ENCODE measurements at regions not wholly inside any gene's neighbourhood (a gene's known extent, or its start where the extent isn't known, plus 50 kb on each side); places are given as distances from the start of the nearest gene placed in this dataset.
"Not testable (repeated sequence)": the region's sequence is repeated elsewhere in the genome, so short reads cannot be mapped to it uniquely, and the experiment has no call there.

DNA sequence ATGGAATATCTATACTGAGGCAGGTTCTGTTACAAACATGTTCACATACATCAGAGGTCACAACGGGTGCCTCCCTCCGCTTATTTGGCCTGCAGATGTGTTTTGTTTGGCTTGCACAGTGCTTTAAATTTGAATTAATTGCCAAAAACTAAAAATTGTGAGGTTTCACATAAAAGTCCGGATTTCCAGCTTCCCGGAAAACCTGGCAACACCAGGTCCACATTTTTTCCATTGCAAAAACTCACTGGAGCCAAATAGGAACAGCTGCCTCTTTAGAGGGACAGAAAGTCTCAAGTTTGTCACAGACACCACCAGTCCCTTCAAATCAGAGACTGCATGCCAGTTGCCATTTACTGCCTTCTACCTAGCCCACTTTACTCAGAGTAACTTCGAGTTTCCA is 205.9 kb upstream of the MDFIC2 start:
- no peak for DNase-seq (ENCODE audit: low read depth in 1 of 2, low spot score in 1 of 2)

GRCh38 chr3:70517124-70517890 is 204.9 kb upstream of the MDFIC2 start:
- no peak for DNase-seq (ENCODE audit: low read depth in 1 of 2, low spot score in 1 of 2)

DNA sequence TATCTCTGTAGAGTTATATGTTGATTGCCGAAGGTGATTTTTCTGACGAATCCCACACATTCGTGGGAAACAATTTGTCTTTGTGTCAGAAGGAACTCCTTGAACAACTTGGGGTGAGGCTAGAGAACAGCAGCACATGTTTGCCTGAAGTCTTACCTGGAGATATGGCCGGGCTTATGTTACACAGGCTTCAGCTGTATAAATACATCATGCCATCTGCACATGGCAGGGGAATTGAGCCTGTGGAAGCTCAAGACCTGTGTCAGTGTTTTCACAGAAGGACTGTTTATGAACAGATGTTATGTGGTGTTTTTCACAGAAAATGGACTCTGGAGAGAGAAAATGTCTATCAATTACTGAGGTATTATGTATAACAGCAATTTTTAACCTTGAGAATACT is 203.6 kb upstream of the MDFIC2 start:
- no peak for DNase-seq (ENCODE audit: low read depth in 1 of 2, low spot score in 1 of 2)

DNA sequence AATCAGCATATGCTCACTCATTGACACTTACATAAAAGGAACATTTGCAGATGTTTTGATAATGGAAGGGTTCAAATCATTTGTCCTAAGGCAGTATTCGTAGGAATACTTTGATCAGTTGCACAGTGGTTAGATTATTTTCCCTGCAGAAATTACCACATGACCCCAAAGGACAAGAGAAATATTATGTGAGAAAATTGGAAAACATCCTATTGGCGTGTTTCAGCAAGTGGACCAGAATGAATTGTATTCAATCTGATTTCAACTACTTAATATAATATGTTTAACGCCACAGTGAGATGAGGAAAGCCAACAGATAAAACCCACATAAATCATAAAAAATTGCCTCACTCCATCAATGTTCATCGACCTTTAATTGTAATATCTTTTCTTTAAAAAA is 195.0 kb upstream of the MDFIC2 start:
- no peak for DNase-seq (ENCODE audit: low read depth in 1 of 2, low spot score in 1 of 2)

DNA sequence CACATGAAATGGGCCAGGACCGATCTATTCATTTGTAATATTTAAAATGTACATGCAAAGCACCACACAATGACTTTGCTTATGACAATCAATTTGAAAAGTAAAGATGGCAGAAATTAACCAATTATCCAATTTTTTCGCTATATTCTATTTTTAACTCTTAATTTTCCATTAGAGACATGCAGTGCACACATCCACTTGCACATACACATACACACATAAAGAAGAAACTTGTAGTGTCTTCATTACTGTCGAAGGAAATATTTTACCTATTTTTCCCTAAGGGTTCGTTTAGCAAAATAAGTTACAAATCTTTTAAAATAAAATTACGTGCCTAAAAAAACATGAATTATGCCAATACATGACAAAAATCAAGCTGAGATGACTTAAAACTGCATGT is 194.3 kb upstream of the MDFIC2 start:
- DNase-seq (ENCODE audit: low read depth in 1 of 2, low spot score in 1 of 2): no peak

DNA sequence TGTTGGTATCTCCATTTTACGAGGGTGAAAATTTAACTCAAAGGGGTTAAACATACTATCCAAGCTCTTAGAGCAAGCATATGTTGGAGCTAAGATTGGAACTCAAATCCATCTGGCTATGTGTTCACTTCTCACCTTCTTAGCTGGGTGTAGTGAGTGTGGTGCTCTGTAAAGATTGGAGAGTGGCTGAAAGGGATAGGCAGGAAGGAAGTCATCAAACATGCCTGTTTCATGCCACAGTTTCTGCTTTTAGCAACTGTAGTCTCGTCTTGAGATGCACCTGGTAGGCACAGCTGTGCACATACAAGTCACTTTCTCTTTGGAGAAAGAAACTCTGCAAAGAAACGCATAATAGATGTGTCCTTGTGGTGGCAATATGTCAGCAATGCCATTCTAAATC is 189.1 kb upstream of the MDFIC2 start:
- DNase-seq (ENCODE audit: low read depth in 1 of 2, low spot score in 1 of 2): no peak

- DNase-seq (ENCODE audit: low read depth in 1 of 2, low spot score in 1 of 2): no peak
These were observed 176.4 kb upstream of the MDFIC2 start for GRCh38 chr3:70488816-70489215.

DNA sequence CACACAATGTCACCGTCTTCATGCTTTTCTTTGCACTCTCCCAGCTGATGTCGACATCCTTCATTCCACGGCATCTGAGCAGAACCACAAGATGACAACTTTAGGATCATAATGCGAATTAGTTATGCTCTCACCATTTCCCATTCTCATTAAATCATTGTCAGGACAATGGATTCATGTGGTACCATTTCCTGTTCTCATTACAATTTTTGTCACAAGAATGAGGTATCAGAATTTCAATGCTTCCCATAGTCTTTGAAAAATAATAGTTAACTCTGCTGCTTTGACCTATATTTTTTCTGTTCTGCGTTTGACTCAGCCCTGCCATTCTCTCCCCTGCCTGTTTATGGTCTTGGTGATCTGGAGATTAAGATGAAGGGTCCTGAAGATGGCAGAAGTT is 175.7 kb upstream of the MDFIC2 start:
- no peak for DNase-seq (ENCODE audit: low read depth in 1 of 2, low spot score in 1 of 2)

- no peak for DNase-seq (ENCODE audit: low read depth in 1 of 2, low spot score in 1 of 2)
These were observed 174.1 kb upstream of the MDFIC2 start for GRCh38 chr3:70486414-70487017.

DNA sequence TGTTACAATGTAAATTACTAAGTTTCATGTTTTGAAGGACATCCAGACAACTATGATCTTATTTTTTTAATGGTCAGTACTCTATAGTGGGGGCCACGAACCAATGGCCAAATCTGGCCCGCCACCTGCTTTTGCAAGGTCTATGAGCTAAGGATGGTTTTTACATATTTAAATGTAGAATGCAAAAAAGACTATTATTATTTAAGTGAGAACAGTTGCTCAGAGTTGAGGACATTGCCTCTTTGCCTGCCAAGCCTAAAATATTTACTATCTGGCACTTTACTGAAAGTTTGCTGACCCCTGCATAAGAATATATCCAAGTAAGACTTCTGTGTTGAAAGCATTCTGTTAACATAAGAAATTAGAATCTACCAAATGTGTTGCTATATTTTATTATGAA is 163.7 kb upstream of the MDFIC2 start:
- DNase-seq (ENCODE audit: low read depth in 1 of 2, low spot score in 1 of 2): no peak

DNA sequence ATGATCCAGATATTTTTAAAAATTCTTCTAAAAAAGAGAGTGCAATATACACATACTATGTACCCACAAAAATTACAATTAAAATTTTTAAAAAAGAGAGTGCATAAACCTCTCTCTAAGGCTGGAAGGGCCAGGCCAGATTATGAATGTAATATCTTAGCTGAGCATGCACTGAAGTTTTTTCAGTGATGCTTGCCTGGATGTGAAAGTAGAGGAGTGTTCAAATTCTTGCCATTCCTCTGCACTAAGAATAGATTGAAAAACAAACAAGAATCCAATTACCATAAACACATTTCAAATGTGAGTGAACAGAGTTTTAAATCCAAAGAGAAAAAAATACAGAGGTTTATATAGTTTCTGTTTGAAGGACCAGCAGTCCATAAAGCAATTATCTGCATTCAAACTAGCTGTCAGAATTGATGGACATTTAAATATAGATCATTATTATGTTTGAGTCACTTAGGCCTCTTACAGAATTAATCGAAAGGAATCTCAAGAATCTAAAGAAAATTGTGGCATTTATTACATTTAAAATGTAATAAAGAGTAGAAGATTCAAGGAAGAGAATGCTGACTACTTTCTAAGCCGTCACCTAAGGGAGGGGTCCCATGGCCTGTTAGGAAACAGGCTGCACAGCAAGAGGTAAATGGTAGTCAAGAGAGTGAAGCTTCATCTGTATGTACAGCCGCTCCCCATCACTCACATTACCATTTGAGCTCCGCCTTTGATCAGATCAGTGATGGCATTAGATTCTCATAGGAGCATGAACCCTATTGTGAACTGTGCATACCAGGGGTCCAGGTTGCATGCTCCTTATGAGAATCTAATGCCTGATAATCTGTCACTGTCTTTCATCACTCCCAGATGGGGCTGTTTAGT is 159.3 kb upstream of the MDFIC2 start:
- DNase-seq (ENCODE audit: low read depth in 1 of 2, low spot score in 1 of 2): no peak

- no peak for DNase-seq (ENCODE audit: low read depth in 1 of 2, low spot score in 1 of 2)
These were observed 153.7 kb upstream of the MDFIC2 start for GRCh38 chr3:70466096-70466495.

DNA sequence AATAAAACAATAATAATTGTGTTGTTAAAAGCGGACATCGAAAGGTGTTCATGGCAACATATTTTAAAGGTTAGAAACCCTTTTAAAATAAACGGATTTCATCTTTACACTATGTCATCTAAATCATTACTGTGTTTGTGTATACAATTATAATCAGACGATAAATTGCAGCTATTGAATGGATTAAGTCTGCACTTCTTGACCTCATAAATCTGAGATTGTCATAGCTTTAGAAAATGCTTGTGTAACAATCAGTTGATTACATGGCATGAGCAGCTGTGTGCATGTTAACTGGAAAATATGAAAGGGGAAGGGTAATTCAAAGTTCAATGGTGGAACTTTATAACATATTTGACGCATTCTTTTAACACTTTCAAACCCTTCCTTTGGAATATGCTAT is 152.4 kb upstream of the MDFIC2 start:
- DNase-seq (ENCODE audit: low read depth in 1 of 2, low spot score in 1 of 2): no peak

- DNase-seq (ENCODE audit: low read depth in 1 of 2, low spot score in 1 of 2): no peak
These were observed 152.0 kb upstream of the MDFIC2 start for GRCh38 chr3:70464465-70464864.

DNA sequence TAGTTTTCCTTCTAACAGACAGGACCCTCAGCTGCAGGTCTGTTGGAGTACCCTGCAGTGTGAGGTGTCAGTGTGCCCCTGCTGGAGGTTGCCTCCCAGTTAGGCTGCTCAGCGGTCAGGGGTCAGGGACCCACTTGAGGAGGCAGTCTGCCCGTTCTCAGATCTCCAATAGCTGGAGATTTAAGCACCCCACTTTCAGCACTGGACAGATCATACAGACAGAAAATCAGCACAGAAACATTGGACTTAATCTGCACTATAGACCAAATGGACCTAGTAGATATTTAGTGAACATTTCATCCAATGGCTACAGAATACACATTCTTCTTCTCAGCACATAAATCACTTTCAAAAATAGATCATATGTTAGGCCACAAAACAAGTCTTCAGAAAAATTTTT is 137.8 kb upstream of the MDFIC2 start:
- DNase-seq (ENCODE audit: low read depth in 1 of 2, low spot score in 1 of 2): not testable (repeated sequence)

GRCh38 chr3:70435422-70435821 is 123.0 kb upstream of the MDFIC2 start:
- not testable (repeated sequence) for DNase-seq (ENCODE audit: low read depth in 1 of 2, low spot score in 1 of 2)

DNA sequence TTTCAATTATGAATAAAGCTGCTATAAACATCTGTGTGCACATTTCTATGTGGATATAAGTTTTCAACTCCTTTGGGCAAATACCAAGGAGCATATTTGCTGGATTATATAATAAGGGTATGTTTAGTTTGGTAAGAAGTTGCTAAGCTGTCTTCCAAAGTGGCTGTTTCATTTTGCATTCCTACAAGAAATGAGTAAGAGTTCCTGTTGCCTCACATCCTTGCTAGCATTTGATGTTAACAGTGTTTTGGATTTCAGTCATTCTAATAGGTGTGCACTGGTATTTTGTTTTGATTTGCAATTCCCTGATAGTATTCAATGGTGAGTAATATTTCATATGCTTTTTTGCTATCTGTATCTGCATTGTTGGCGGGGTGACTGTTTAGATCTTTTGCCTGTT is 120.7 kb upstream of the MDFIC2 start:
- DNase-seq (ENCODE audit: low read depth in 1 of 2, low spot score in 1 of 2): no peak

DNA sequence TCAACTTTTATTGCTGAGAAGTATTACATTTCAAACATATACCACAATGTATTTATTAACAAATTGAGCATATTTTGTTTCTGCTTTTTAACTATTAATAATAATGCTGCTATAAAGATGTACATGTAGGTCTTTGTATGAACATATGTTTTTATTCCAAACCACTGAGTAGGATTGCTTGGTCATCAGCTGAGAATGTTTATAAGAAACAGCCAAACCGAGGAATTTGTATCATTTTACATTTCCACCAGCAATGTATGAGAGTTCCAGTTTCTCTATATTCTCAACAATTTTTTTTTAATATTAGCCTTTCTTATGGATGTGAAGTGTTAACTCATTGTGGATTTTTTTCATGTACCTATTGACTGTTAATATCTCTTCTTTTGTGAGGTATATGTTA is 119.5 kb upstream of the MDFIC2 start:
- no peak for DNase-seq (ENCODE audit: low read depth in 1 of 2, low spot score in 1 of 2)

DNA sequence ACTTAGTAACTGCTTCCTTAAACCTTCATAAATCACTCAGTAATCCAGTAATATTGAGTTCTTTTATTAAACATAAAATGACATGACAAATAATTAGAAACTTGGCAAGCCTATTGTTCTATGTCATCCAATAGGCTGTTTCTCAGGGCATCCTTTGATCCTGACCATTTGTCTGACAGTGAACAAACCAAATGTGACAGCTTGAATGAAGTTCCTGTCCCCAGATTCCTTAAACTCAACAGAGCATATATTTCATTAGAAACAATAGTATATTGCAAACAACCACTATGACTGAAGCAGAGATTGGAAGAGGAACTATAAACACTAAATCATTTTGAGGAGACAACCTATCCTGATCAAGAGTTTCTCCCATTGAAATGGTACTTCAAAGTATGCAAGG is 113.6 kb upstream of the MDFIC2 start:
- no peak for DNase-seq (ENCODE audit: low read depth in 1 of 2, low spot score in 1 of 2)

GRCh38 chr3:70421506-70421905 is 109.1 kb upstream of the MDFIC2 start:
- DNase-seq (ENCODE audit: low read depth in 1 of 2, low spot score in 1 of 2): no peak

- no peak for DNase-seq (ENCODE audit: low read depth in 1 of 2, low spot score in 1 of 2)
These were observed 96.6 kb upstream of the MDFIC2 start for GRCh38 chr3:70409018-70409417.

DNA sequence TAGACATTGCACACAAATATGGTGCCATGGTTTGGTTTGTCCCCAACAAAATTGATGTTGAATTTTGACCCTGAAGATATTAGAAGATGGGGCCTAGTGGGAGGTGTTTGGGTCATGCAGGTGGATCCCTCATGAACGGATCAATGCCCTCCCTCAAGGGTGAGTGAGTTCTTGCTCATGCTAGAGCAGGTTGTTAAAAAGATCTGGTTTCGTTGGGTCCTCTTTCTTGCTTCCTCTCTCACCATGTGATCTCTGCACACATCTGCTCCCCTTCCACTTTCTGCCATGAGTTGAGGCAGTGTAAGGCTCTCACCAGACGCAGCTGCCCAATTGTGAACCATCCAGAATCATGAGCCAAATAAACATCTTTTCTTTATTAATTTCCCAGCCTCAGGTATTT is 87.8 kb upstream of the MDFIC2 start:
- DNase-seq (ENCODE audit: low read depth in 1 of 2, low spot score in 1 of 2): no peak

All from stimulated activated CD4-positive, alpha-beta T cell treated with anti-CD3 and anti-CD28 coated beads, Interleukin-15, amount 100 ng/mL, for 1 hour (primary cell).